Body of pancreas (tissue), 4 donors: ENCODE measurements at regions not wholly inside any gene's neighbourhood (a gene's known extent, or its start where the extent isn't known, plus 50 kb on each side); places are given as distances from the start of the nearest gene placed in this dataset.

Source experiments
- CTCF ChIP-seq, 7 experiments: fragments of 450-650 bp in 4 of 7; fragments of 200-600 bp in 3 of 7; sonication (generic) in 3 of 7; IDR thresholded peaks; one replicate each; pipeline ENCODE4 v1.5.1; 2016 to 2019; ENCODE audit warnings: antibody characterized with exemption in 7 of 7
- POLR2A ChIP-seq, 3 donors: fragments of 450-650 bp; IDR thresholded peaks; one replicate each; pipeline ENCODE4 v1.6.1; 2016; ENCODE audit warnings: antibody characterized with exemption in 3 of 3, mild to moderate bottlenecking in 2 of 3

- TF ChIP-seq CTCF (IDR thresholded peaks at IDR 0.05) (no peak), POLR2A (IDR thresholded peaks at IDR 0.05) (no peak)
Measured at GRCh38 chr2:41907141-41907540, 140.7 kb upstream of the PKDCC start.
